Heart left ventricle (tissue), 13 donors: ENCODE measurements at regions not wholly inside any gene's neighbourhood (a gene's known extent, or its start where the extent isn't known, plus 50 kb on each side); places are given as distances from the start of the nearest gene placed in this dataset.

Experiments
- CTCF ChIP-seq, 12 donors: fragments of 200-600 bp; sonication (generic) in 4 of 12; IDR thresholded peaks; one replicate each; pipeline versions ENCODE4 v1.5.0 to v1.8.0; 2018 to 2022; ENCODE audit warnings: antibody characterized with exemption in 12 of 12, mild to moderate bottlenecking in 5 of 12
- POLR2A ChIP-seq, 2 donors: fragments of 450-650 bp; IDR thresholded peaks; one replicate each; pipeline ENCODE4 v1.6.1; 2017; ENCODE audit warnings: antibody characterized with exemption in 2 of 2, mild to moderate bottlenecking in 2 of 2, moderate library complexity in 2 of 2
- donor health status: ischemic (EF 13 %, LVEDD 7.1; RV severe dilation, severe dysfunction).
- donor health status: DM: no; HTN: yes; CAD: no.
- donor health status: DM: no; HTN: no; CAD: no.
- donor health status: ischemic (EF 25% LVEDD 6.9; RV normal size, moderate dysfunction).
- donor health status: ischemic (EF 25% LVEDD 5.7; RV mildly dilated, moderate dysfunction).
- donor health status: ischemic (EF 35%, LVEDD 5.7; RV mildly dilated, moderate dysfunction).
- donor health status: nonischemic (EF 11% LVEDD 7.7; RV severe dilation, severe dysfunction).
- donor health status: DM: yes; HTN: yes; CAD: no.
- donor health status: PGD.
- donor health status: ischemic (EF 29% LVEDD 5.4; RV normal size, mild dysfunction).
- donor health status: nonischemic (EF 23%, LVEDD 6.1; RV moderate dilation, normal function).

- TF ChIP-seq CTCF (IDR thresholded peaks at IDR 0.05) (no peak), POLR2A (IDR thresholded peaks at IDR 0.05) (no peak)
These were observed 112.5 kb upstream of the THBS1 start for GRCh38 chr15:39468331-39468730.
